ENCODE measurements at regions not wholly inside any gene's neighbourhood (a gene's known extent, or its start where the extent isn't known, plus 50 kb on each side); places are given as distances from the start of the nearest gene placed in this dataset.

DNA sequence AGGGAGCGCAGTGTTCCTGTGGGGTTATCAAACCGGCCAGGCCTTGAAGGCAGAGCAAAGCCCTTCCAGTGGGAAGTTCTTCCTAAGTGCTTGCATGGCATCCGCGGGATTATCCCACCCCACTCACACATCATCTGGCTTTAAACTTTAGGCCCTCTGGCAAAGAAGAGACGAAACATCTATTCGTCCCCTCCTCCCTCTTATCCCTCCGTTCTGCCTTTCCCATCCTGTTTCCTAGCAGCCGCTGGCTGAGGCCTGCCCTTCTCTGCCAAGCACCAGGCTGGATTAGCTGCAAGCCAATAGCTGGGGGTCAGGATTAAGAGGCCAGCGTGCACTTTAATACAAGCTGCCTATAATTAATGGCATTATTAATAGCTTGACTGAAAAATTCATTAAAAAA is 621.0 kb downstream of the PKHD1 start:
- TF ChIP-seq EP300 (IDR thresholded peaks at IDR 0.05; ENCODE audit: borderline replicate concordance in 1 of 2, control insufficient read depth in 1 of 2, low read depth in 2 of 2, low read length in 2 of 2) (no peak), EZH2 (IDR thresholded peaks at IDR 0.05; ENCODE audit: borderline replicate concordance, control insufficient read depth, low read depth, low read length) (no peak), JUND (IDR thresholded peaks at IDR 0.05; ENCODE audit: low read depth, low read length) (no peak), HCFC1 (IDR thresholded peaks at IDR 0.05; ENCODE audit: low read length) (no peak), MXI1 (IDR thresholded peaks at IDR 0.05; ENCODE audit: low read depth, low read length) (no peak), MAX (IDR thresholded peaks at IDR 0.05; ENCODE audit: low read depth, low read length) (no peak)

Measured in GM12878 (cell line).